Fibroblast of peridontal ligament (primary cell): ENCODE measurements at regions not wholly inside any gene's neighbourhood (a gene's known extent, or its start where the extent isn't known, plus 50 kb on each side); places are given as distances from the start of the nearest gene placed in this dataset.

Experiments used
- DNase-seq: peaks from one replicate; pipeline ENCODE4 v3.0.0-alpha.2; 2010; ENCODE audit errors: extremely low read depth

DNA sequence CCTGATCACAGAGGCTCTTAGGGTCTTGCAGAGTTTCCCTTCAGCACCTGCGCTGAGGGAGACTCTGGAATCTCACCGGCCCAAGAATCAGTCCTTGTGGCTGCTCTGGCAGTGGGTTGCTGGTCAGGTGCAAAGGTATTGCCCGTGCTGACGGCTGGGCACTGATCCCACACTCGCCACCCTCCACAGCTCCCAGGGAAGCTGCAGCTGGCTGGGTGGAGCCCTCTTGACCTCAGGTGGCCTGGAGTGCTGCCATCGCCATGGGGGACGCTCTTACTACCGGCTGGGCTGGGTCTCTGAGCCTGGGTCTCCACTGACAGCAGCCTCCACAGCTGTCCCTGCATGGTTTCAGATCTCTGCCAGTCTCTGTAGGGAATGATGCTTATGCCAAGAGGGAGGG is 52.6 kb upstream of the EPHB3 start:
- DNase-seq: no peak

DNA sequence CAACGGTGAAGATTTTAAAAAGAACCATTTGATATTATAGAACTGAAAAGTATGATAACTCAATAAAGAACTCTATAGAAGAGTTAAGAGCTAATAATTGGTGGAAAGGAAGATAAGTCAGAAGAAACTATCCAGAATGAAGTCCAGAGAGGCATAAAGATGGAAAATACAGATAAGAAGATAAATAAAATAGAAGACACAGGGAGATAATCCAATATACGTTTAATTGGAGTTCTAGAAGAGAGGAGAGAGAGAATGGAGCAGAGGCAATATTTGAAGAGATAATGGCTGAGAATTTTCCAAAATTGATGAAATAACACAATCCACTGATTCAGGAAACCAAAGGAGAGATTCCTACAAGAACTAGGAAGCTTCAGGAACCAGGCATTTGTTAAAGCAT is 49.8 kb upstream of the EPHB3 start:
- no peak for DNase-seq
